GM10248 (cell line): ENCODE measurements at regions not wholly inside any gene's neighbourhood (a gene's known extent, or its start where the extent isn't known, plus 50 kb on each side); places are given as distances from the start of the nearest gene placed in this dataset.

Source experiments
- CTCF ChIA-PET: fragments of 300-600 bp; sonication (Branson Sonifier 250); formaldehyde crosslinking; extraction: SDS; loops from one replicate; lab custom pipeline; 2021; ENCODE audit warnings: antibody characterized with exemption; lab: Yijun Ruan, JAX
- POLR2A ChIA-PET: fragments of 350-650 bp; sonication (Branson Sonifier 250); formaldehyde crosslinking; extraction: SDS; loops from one replicate; lab custom pipeline; 2020; ENCODE audit warnings: antibody characterized with exemption; lab: Yijun Ruan, JAX
- DNase-seq: peaks from one replicate; pipeline ENCODE4 v3.0.0; 2012; ENCODE audit errors: extremely low spot score
- TF ChIP-seq, protein P1 (sequence below): IDR thresholded peaks from 2 replicates; pipeline ENCODE4 v1.5.1; 2012; ENCODE audit warnings: mild to moderate bottlenecking, low read depth; ENCODE audit errors: extremely low read depth, missing control alignments, control extremely low read depth

DNA sequence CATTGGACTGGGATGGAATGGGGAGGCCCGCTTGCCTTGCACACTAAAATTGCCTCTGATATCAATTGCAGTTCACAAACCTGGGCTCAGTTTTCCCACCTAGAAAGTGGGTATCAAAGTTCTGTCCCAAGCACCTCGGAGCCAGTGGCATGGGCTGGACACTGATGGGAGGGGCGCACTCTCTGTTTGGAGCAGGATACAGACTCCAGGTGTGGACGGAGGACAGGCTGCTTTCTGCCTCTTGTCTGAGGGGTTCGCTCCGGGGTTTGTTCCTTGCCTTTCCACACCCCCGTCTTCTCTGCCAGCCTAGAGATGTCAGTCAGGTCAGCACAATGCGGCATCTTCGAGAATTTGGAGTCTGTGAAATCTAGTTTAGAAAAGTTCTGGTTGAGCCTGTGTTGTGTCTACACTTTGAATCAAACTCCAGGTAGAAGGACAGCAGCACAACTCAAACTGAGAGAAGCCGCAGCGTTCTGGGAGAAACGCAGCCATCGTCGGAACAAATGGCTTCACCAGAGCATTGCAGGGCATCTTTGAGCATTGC is 141.9 kb downstream of the TEX29 start:
- ChIA-PET POLR2A (no interaction called here), CTCF (interaction anchor here (1.2 to 1.3 kb wide), 2 partner anchors 11 to 12 kb away, joined by 3 to 5 read pairs; no protein-coding TSS in a partner anchor)
- no peak for DNase-seq
- TF ChIP-seq, protein P1, sequence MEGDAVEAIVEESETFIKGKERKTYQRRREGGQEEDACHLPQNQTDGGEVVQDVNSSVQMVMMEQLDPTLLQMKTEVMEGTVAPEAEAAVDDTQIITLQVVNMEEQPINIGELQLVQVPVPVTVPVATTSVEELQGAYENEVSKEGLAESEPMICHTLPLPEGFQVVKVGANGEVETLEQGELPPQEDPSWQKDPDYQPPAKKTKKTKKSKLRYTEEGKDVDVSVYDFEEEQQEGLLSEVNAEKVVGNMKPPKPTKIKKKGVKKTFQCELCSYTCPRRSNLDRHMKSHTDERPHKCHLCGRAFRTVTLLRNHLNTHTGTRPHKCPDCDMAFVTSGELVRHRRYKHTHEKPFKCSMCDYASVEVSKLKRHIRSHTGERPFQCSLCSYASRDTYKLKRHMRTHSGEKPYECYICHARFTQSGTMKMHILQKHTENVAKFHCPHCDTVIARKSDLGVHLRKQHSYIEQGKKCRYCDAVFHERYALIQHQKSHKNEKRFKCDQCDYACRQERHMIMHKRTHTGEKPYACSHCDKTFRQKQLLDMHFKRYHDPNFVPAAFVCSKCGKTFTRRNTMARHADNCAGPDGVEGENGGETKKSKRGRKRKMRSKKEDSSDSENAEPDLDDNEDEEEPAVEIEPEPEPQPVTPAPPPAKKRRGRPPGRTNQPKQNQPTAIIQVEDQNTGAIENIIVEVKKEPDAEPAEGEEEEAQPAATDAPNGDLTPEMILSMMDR, result no peak

DNA sequence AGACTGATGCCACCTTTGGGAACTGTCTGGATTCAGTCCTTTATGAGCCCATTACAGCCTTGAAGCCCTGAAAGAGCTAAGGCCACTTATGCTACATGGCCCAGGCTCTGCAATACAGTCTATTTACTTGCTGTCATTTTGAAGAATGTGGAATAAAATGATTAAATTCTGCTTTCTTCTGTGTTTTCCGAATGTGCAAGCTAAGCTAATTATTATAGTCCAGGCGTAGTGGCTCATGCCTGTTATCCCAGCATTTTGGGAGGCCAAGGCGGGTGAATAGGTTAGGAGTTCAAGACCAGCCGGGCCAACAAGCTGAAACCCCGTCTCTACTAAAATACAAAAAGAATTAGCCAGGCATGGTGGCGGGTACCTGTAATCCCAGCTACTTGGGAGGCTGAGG is 142.5 kb downstream of the TEX29 start:
- POLR2A ChIA-PET, result no interaction called here
- TF ChIP-seq, protein P1, result no peak
- no peak for DNase-seq

DNA sequence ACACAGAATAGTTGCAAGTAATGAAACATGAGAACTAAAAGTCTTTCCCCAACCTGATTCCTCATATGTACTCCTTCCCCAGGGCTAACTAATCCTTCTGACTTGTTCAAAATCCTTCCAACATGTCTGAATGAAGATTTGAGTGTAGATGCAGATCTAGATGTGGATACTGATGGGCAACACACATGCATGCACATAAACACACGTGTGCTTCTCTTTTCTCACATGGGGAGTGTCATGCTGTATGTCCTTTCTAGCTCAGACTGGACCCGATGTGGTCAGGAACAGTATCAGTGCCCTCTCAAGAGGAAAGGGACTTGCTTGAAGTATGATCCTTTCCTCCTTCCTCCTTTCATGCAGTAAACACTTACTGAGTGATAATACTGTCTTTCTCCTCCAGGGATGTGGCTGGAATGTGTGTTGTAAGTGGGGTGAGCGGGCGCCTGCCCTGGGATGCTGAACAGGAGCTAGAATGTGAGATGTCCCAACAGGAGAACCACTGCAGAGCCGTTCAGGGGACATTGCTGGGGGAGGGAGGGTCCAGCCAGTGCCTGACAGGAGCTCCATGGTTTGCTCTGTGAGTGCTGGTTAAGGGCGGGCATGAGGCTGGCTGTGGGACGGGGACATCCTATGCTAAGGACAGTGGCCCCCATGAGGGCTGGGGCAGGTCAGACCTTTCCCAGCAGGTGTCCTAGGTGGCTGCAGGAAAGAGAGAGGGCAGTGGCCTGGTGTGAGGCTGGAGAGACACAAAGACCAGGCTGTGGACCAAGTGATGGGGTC is 146.9 kb downstream of the TEX29 start:
- ChIA-PET POLR2A (no interaction called here), CTCF (interaction anchor here (3.5 kb wide), 1 partner anchor 8 kb away, joined by 11 read pairs; no protein-coding TSS in a partner anchor)
- DNase-seq, result no peak
- TF ChIP-seq, protein P1, result no peak

More for the DNA sequence above, 142.5 kb downstream of the TEX29 start:
- CTCF ChIA-PET, result interaction anchor here (1.2 to 1.3 kb wide), 2 partner anchors 10 to 12 kb away, joined by 3 to 5 read pairs; no protein-coding TSS in a partner anchor

DNA sequence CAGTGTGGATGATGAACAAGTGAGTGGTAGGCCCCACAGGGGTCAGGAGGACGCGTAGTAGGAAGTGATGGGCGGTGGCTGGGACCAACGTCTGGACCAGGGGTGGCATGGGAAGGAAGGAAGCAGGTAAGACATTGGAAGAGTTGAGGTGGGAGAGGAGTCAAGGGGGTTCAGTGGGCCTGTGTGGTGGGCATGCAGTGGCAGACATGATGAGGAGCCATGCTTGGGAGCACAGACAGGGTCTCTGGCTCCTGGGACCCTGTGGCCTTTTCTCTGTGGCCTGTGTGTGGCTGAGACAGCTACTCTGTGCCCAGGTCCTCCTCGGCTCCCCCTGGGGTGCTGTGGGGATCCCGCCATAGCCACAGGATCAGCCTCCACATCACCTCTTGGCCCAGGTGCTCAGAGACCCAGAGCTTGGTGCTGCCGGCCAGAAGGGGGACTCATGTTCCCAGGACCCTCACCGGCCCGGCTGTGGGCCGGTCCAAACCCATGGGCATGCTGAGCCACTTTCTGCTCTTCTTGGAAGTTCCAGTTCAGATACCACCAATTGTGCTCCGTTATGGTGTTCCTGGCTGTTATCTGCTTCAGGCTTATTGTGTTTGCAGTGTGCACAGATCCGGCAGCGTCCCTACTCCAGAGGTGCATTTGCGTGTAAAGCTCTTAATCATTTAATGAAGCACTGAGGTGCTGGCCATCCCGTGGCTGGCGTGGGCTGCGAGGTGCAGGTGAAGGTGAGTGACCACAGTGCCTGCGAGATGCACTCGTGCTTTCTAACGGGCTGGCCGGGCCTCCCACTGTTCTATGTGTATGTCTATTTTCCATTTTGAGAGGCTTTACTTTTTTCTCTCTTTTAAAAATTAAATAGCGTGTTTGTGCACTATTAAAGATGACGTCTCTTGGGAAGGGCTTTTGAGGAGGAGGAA is 147.9 kb downstream of the TEX29 start:
- CTCF ChIA-PET, result no interaction called here
- TF ChIP-seq, protein P1, result no peak
- POLR2A ChIA-PET, result no interaction called here
- no peak for DNase-seq

DNA sequence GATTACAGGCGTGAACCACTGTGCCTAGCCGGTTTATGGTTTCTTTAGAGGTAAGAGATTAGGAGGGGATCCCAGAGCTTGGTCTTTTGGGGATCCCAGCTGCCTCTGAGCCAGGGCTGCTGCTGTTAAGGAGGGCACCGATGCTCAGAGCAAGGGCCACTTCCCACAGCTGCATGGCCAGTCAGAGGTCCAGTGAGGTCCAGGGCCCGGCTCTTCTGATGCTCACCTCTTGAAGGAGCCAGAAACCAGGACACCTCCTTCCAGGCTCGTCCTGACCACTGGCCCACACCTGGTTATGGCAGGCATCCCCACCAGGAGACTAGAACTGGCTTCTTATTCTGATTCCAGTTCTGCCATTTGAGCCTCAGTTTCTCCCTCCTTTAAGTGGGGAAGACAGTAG is 149.0 kb downstream of the TEX29 start:
- ChIA-PET CTCF (no interaction called here), POLR2A (no interaction called here)
- TF ChIP-seq, protein P1, result no peak
- DNase-seq, result no peak

DNA sequence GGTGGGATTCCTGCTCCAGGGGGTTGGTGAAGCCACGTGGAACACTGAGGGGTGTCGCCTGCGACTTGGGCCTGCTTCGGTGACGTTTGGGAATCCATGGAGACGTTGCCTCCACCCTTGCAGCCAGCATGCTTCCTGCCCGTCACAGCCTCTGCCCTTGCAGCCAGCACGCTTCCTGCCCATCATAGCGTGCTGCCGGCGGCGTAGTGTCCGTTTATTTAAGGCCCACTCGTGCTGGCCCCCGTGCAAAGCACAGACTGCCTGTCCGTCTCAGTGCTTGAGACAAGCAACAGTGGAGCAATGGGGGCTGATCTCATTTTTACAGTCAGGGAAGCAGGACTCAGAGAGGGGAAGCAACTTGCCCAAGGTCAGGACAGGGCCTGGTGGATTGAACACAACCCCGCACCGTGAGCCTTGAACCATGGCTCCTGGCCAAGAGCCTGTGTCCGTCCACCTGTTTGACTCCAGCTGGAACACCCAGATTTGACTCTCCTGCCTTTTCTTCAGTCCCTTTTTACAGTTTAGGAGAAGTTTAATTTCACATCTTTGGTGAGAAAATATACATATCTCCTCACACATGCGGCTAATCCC is 149.6 kb downstream of the TEX29 start:
- no peak for DNase-seq
- ChIA-PET POLR2A (no interaction called here), CTCF (no interaction called here)
- TF ChIP-seq, protein P1, result no peak
